Neural cell (in vitro differentiated cells): ENCODE measurements at regions not wholly inside any gene's neighbourhood (a gene's known extent, or its start where the extent isn't known, plus 50 kb on each side); places are given as distances from the start of the nearest gene placed in this dataset.

Experiments
- H2AFZ ChIP-seq: fragments of 200-600, 300-800 bp; sonication (generic), shearing (Covaris generic); 2 replicates; pipeline ENCODE4 v1.6.0; 2014; ENCODE audit warnings: low read depth, mild to moderate bottlenecking, antibody characterized with exemption, low read length, moderate library complexity
- H3F3A ChIP-seq: fragments of 200-600 bp; shearing (Covaris generic); 2 replicates; pipeline ENCODE4 v1.6.1; 2016; ENCODE audit warnings: mild to moderate bottlenecking, moderate library complexity, mixed read lengths, antibody characterized with exemption, low read length; ENCODE audit not compliant: insufficient read depth, poor library complexity, severe bottlenecking
- H3K27ac ChIP-seq: fragments of 200-600, 300-800 bp; sonication (generic), shearing (Covaris generic); 2 replicates; pipeline ENCODE4 v1.5.1; 2014; ENCODE audit warnings: mild to moderate bottlenecking, low read length, moderate library complexity
- H3K27me3 ChIP-seq: fragments of 300-800, 200-600 bp; sonication (generic), shearing (Covaris generic); 2 replicates; pipeline ENCODE4 v1.6.0; 2014; ENCODE audit warnings: mild to moderate bottlenecking, low read depth, low read length, moderate library complexity; ENCODE audit not compliant: insufficient read depth
- H3K36me3 ChIP-seq: fragments of 300-800, 200-600 bp; sonication (generic), shearing (Covaris generic); 2 replicates; pipeline ENCODE4 v1.5.1; 2014; ENCODE audit warnings: mild to moderate bottlenecking, antibody characterized with exemption, low read length, moderate library complexity; ENCODE audit not compliant: insufficient read depth
- H3K4me2 ChIP-seq: fragments of 300-800, 200-600 bp; sonication (generic), shearing (Covaris generic); 2 replicates; pipeline ENCODE4 v1.6.0; 2014; ENCODE audit warnings: mild to moderate bottlenecking, low read length
- H3K4me3 ChIP-seq: fragments of 300-800, 200-600 bp; sonication (generic), shearing (Covaris generic); 2 replicates; pipeline ENCODE4 v1.5.1; 2014; ENCODE audit warnings: mild to moderate bottlenecking, low read length, moderate library complexity
- H3K79me2 ChIP-seq: fragments of 200-600 bp; shearing (Covaris generic); replicated peaks from 2 replicates; pipeline ENCODE4 v1.6.0; 2014; ENCODE audit warnings: mild to moderate bottlenecking, low read length, moderate library complexity; ENCODE audit not compliant: insufficient read depth
- H3K9ac ChIP-seq: fragments of 300-800, 200-600 bp; sonication (generic), shearing (Covaris generic); 2 replicates; pipeline ENCODE4 v1.6.1; 2016; ENCODE audit warnings: mild to moderate bottlenecking, low read length, mixed read lengths
- H3K9me2 ChIP-seq: fragments of 200-600 bp; shearing (Covaris generic); 2 replicates; pipeline ENCODE4 v1.6.1; 2016; ENCODE audit warnings: mild to moderate bottlenecking, low read length, mixed read lengths; ENCODE audit not compliant: insufficient read depth
- H3K9me3 ChIP-seq: fragments of 200-600, 300-800 bp; sonication (generic), shearing (Covaris generic); 2 replicates; pipeline ENCODE4 v1.6.1; 2016; ENCODE audit warnings: mild to moderate bottlenecking, mixed run types, low read length, moderate library complexity, mixed read lengths
- H4K20me1 ChIP-seq: fragments of 200-600 bp; shearing (Covaris generic); 2 replicates; pipeline ENCODE4 v1.6.1; 2016; ENCODE audit warnings: mild to moderate bottlenecking, mixed run types; ENCODE audit not compliant: insufficient read depth
- CTCF ChIP-seq: fragments of 450-650 bp; IDR thresholded peaks from 2 replicates; pipeline ENCODE4 v1.5.1; 2014; ENCODE audit warnings: antibody characterized with exemption, mild to moderate bottlenecking, moderate library complexity; ENCODE audit not compliant: poor library complexity, severe bottlenecking
- EP300 ChIP-seq: fragments of 450-650 bp; conservative IDR thresholded peaks from 2 replicates; pipeline ENCODE4 v1.6.1; 2014; ENCODE audit warnings: antibody characterized with exemption, mild to moderate bottlenecking, moderate library complexity; ENCODE audit not compliant: poor library complexity, severe bottlenecking
- EZH2 ChIP-seq: fragments of 200-600, 300-800 bp; shearing (Covaris generic), sonication (generic); IDR thresholded peaks from 2 replicates; pipeline ENCODE4 v1.6.1; 2014; ENCODE audit warnings: antibody characterized with exemption, low read length, borderline replicate concordance, mild to moderate bottlenecking; ENCODE audit not compliant: insufficient read depth, poor library complexity, severe bottlenecking
- MXI1 ChIP-seq: fragments of 450-650 bp; conservative IDR thresholded peaks from 2 replicates; pipeline ENCODE4 v1.6.1; 2014; ENCODE audit warnings: antibody characterized with exemption, mild to moderate bottlenecking; ENCODE audit not compliant: poor library complexity, severe bottlenecking
- POLR2AphosphoS5 ChIP-seq: IDR thresholded peaks from 2 replicates; pipeline ENCODE4 v1.6.1; 2012
- RAD21 ChIP-seq: fragments of 450-650 bp; conservative IDR thresholded peaks from 2 replicates; pipeline ENCODE4 v1.6.1; 2014; ENCODE audit warnings: antibody characterized with exemption, mild to moderate bottlenecking, moderate library complexity
- REST ChIP-seq: IDR thresholded peaks from 2 replicates; pipeline ENCODE4 v1.6.1; 2012; ENCODE audit warnings: borderline replicate concordance
- SMC3 ChIP-seq: fragments of 450-650 bp; conservative IDR thresholded peaks from 2 replicates; pipeline ENCODE4 v1.6.1; 2014; ENCODE audit warnings: antibody characterized with exemption, mild to moderate bottlenecking, moderate library complexity; ENCODE audit not compliant: poor library complexity
- TAF1 ChIP-seq: IDR thresholded peaks from 2 replicates; pipeline ENCODE4 v1.6.1; 2012; ENCODE audit warnings: low read depth

GRCh38 chr6:78482801-78483552 lies 384.4 kb upstream of the IRAK1BP1 start:
- Histone ChIP-seq H3F3A (no peaks in the 10 kb centered on the region), H4K20me1 (no peaks in the 10 kb centered on the region), H3K27ac (no peak overlapping the region), H3K4me3 (no peak overlapping the region), H3K9me3 (no peaks in the 10 kb centered on the region), H2AFZ (no peak overlapping the region), H3K9ac (no peak overlapping the region), H3K36me3 (no peaks in the 10 kb centered on the region), H3K27me3 (no peaks in the 10 kb centered on the region), H3K79me2 (no peaks in the 10 kb centered on the region), H3K4me2 (no peak overlapping the region), H3K9me2 (no peaks in the 10 kb centered on the region)
- TF ChIP-seq MXI1 = no peak
- TF ChIP-seq RAD21 = no peak
- no peak for TF ChIP-seq POLR2AphosphoS5
- TF ChIP-seq SMC3 = no peak
- TF ChIP-seq TAF1 = no peak
- TF ChIP-seq CTCF = no peak
- TF ChIP-seq EZH2 = no peak

DNA sequence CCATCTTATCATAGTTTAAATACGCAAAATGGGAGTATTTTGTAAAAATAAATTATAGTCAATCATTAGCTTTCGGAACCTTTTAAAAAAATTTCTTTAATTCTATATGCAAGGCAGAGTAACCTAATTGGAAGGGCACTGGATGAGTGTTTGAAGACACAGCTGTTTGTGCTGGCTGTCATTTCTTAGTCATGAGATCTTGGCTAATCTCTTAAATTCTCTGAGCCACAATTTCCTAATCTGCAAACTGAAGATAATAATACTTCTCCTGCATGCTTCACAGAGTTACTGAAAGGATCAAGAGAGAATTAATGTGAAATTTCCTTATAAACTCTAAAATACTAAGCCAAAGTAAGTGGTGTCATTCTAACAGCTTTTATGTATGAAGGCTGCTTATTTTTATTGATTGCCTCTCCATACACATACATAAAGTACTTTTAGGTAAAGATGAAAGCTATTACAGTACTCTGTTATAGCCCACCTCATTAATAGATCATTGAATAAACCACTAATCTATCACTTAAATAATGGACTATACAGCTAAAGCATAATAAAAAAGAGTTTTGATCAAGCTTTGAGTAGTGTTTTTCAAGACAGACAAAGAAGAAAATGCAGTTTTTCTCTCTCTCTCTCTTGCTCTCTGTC lies 383.7 kb upstream of the IRAK1BP1 start:
- Histone ChIP-seq H2AFZ (no peak overlapping the region), H3K4me3 (no peak overlapping the region), H3K9me2 (no peaks in the 10 kb centered on the region), H3K9ac (no peak overlapping the region), H3K27me3 (no peaks in the 10 kb centered on the region), H3K79me2 (no peaks in the 10 kb centered on the region), H3F3A (no peaks in the 10 kb centered on the region), H4K20me1 (no peaks in the 10 kb centered on the region), H3K36me3 (no peaks in the 10 kb centered on the region), H3K27ac (no peak overlapping the region), H3K4me2 (no peak overlapping the region), H3K9me3 (no peaks in the 10 kb centered on the region)
- TF ChIP-seq SMC3 (no peak), POLR2AphosphoS5 (no peak), MXI1 (no peak), EZH2 (no peak), RAD21 (no peak), EP300 (no peak), CTCF (no peak), TAF1 (no peak), REST (no peak)
